Common myeloid progenitor, CD34-positive (primary cell): ENCODE measurements at regions not wholly inside any gene's neighbourhood (a gene's known extent, or its start where the extent isn't known, plus 50 kb on each side); places are given as distances from the start of the nearest gene placed in this dataset.

Source experiments
- CTCF ChIA-PET: fragments of 350-600 bp; sonication (Branson Sonifier 250); formaldehyde crosslinking; loops from one replicate; lab custom pipeline; 2021; ENCODE audit warnings: antibody characterized with exemption; lab: Charles Lee
- POLR2A ChIA-PET: fragments of 350-600 bp; sonication (Branson Sonifier 250); formaldehyde crosslinking; loops from one replicate; lab custom pipeline; 2021; ENCODE audit warnings: antibody characterized with exemption; lab: Charles Lee
- DNase-seq, 3 donors: peaks; one replicate each; pipeline versions ENCODE4 v3.0.0 to v3.0.0-alpha.2; 2013
- H3K27ac ChIP-seq, 2 experiments: 1 replicate in 1 of 2; 2 replicates in 1 of 2; pipeline ENCODE4 v1.7.0; 2013; ENCODE audit warnings: inconsistent platforms in 2 of 2, low read length in 2 of 2, mild to moderate bottlenecking in 2 of 2, low read depth in 1 of 2, moderate library complexity in 1 of 2; ENCODE audit not compliant: severe bottlenecking in 2 of 2, insufficient read depth in 1 of 2, poor library complexity in 1 of 2
- H3K27me3 ChIP-seq, 5 experiments: replicated peaks in 2 of 5; 1 replicate in 3 of 5; 2 replicates in 2 of 5; pipeline versions ENCODE4 v1.6.1 to v1.7.0; 2013; ENCODE audit warnings: low read length in 4 of 5, mild to moderate bottlenecking in 2 of 5, moderate library complexity in 2 of 5, inconsistent platforms in 1 of 5; ENCODE audit not compliant: insufficient read depth in 5 of 5, control insufficient read depth in 4 of 5
- H3K36me3 ChIP-seq, 4 experiments: 1 replicate in 2 of 4; 2 replicates in 2 of 4; pipeline versions ENCODE4 v1.6.1 to v1.7.0; 2013; ENCODE audit warnings: low read length in 3 of 4, control low read depth in 1 of 4, mild to moderate bottlenecking in 1 of 4; ENCODE audit not compliant: control insufficient read depth in 4 of 4, insufficient read depth in 4 of 4
- H3K4me1 ChIP-seq, 4 experiments: 1 replicate in 3 of 4; 2 replicates in 1 of 4; pipeline versions ENCODE4 v1.6.1 to v1.7.1; 2013; ENCODE audit warnings: low read length in 3 of 4, mild to moderate bottlenecking in 3 of 4, control low read depth in 1 of 4, inconsistent platforms in 1 of 4, moderate library complexity in 1 of 4; ENCODE audit not compliant: control insufficient read depth in 4 of 4, insufficient read depth in 4 of 4; ENCODE audit errors: control extremely low read depth in 1 of 4
- H3K4me3 ChIP-seq, 7 experiments: 1 replicate in 4 of 7; 2 replicates in 3 of 7; pipeline versions ENCODE4 v1.5.1 to v1.7.0; 2013; ENCODE audit warnings: mild to moderate bottlenecking in 7 of 7, low read length in 6 of 7, moderate library complexity in 6 of 7, inconsistent platforms in 2 of 7, low read depth in 2 of 7, control low read depth in 1 of 7; ENCODE audit not compliant: insufficient read depth in 4 of 7, control insufficient read depth in 1 of 7; ENCODE audit errors: extremely low read depth in 1 of 7
- H3K9me3 ChIP-seq, 5 experiments: 1 replicate in 4 of 5; 2 replicates in 1 of 5; pipeline versions ENCODE4 v1.6.1 to v1.7.1; 2013; ENCODE audit warnings: low read length in 4 of 5, mild to moderate bottlenecking in 2 of 5, inconsistent platforms in 1 of 5, low read depth in 1 of 5, moderate library complexity in 1 of 5; ENCODE audit not compliant: control insufficient read depth in 4 of 5, insufficient read depth in 2 of 5; ENCODE audit errors: control extremely low read depth in 1 of 5
- WGBS: methylation state at CpG from one replicate; pipeline ENCODE4 v1.1.5; 2013; ENCODE audit not compliant: insufficient coverage; 5-methylcytosine and 5-hydroxymethylcytosine counted together

DNA sequence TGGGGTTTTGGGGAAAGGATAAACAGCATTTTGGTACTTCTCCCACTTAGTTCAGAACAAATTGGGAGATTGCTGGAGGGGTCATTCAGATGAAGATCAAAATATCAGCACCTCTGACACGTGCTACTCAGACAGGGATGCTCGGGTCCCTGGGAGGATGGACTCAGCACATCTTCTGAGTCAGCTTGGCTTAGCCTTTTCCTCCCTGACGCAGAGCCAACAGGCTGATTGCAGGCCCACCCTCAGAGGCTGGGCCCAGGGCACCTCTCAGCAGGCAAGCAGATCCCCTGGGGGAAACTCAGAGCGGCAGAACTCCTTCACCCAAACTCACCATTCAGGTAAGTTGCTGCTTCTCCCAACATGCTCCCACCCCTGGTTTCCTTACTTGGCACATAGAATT, 304.9 kb downstream of the TLE3 start:
- no peak overlapping the region for H3K27ac ChIP-seq
- H3K27me3 ChIP-seq, result no peaks in the 10 kb centered on the region
- no peak overlapping the region for H3K4me3 ChIP-seq
- no peaks in the 10 kb centered on the region for H3K4me1 ChIP-seq
- ChIA-PET CTCF (no interaction called here), POLR2A (no interaction called here)
- peaks cover 0 to 7% (median 3%) of the 10 kb centered on the region in 5 experiments for H3K9me3 ChIP-seq
- no peak for DNase-seq
- no peaks in the 10 kb centered on the region for H3K36me3 ChIP-seq
- 100% methylated on average over 4 of the region's 4 CpGs for WGBS

DNA sequence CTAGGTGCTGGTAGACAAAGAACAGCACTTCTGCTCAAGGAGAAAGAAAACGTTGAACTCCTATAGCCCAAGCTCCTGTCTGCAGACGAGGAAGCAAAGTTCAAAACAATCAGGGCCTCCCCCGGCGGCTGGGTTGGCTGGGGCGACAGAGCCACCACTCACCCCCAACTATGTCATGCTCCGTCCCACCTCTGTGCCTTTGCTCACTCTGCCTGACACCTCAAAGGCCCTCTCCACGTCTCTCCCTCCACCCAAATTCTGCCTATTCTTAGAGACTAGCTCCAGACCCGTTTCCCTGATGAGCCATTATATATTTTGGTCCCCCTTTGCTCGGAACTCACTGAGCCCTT, 304.3 kb downstream of the TLE3 start:
- ChIA-PET POLR2A (no interaction called here), CTCF (no interaction called here)
- no peaks in the 10 kb centered on the region for H3K27me3 ChIP-seq
- no peak for DNase-seq
- WGBS, result 91% methylated on average over 8 of the region's 9 CpGs
- no peak overlapping the region for H3K4me3 ChIP-seq
- H3K27ac ChIP-seq, result no peak overlapping the region
- no peaks in the 10 kb centered on the region for H3K4me1 ChIP-seq
- H3K36me3 ChIP-seq, result no peaks in the 10 kb centered on the region
- peaks cover 0 to 7% (median 3%) of the 10 kb centered on the region in 5 experiments for H3K9me3 ChIP-seq

DNA sequence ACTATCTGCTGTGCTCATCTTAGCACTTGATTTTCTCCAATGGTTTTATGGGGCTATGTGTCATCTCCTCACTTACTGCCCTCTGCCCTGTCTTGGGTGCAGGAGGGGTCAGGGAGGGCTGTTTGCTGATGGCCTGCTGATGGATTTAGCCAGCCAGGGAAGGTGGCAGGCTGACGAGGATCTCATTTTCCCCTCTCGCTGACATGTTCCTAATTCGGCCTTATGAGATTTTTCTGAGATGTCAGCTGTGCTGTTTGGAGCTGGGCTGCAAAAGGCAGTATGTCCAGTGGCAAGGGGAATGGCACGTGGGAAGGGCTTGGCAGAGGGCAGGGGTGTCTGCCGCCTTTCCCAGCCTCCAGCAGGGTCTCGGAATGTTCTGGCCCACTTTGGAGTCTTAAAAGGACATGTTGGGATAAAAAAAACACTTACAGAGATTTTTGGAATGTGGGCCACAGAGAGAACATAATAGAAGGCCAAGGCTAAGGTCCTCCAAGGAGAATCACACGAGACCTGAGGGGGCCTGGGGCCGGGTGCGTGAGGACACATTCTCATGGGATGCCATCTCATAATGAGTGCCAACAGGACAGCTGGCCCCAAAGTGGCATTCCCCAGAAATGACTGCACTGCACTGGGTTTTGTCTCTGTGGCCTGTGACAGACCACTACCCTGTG, 303.8 kb downstream of the TLE3 start:
- DNase-seq, result no peak

DNA sequence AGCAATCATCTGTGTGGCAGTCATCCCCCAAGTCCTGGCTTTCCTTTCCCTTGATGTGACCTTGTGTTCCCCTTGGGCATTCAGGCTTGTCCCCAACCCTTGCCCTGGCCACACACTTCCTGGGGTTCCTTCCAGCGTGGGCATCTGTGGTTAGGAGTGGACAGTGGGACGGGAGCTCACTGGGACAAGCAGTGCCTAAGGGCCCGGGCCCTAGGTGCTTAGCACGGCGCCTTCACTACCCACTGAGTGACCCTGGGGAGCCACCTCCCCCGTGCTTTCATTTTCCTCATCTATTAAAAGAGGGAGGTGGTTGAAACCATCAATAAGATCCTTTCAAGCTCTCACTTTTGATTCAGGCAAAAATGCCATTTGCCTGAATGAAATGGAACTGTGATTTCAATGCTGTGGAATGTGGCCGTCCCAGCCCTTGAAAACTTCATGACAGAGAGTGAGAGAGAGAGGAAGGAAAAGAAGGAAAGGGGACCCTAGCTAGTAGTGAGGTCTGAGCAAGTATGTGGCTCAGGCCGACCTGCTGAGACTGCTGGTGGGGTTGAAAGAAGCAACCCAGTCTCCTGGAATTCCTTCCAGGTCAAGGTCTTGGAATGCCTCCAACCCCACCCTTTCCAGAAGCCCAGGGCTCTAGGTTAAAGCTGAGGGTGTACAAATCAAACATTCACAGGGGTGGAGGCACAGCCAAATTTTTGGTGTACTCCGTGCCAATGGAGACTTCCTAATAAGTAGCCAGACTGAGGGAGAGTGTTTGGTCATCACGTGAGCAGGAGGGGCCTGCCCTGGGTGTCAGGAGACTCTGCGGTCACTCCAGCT, 302.9 kb downstream of the TLE3 start:
- Histone ChIP-seq H3K9me3 (peaks cover 0 to 7% (median 3%) of the 10 kb centered on the region in 5 experiments), H3K4me3 (no peak overlapping the region), H3K4me1 (no peaks in the 10 kb centered on the region), H3K36me3 (no peaks in the 10 kb centered on the region), H3K27me3 (no peaks in the 10 kb centered on the region), H3K27ac (no peak overlapping the region)
- DNase-seq, result no peak
- CTCF ChIA-PET, result no interaction called here
- POLR2A ChIA-PET, result no interaction called here
- 100% methylated on average over 6 of the region's 11 CpGs for WGBS

More for the DNA sequence above, 303.8 kb downstream of the TLE3 start:
- Histone ChIP-seq H3K4me1 (no peaks in the 10 kb centered on the region), H3K27ac (no peak overlapping the region), H3K36me3 (no peaks in the 10 kb centered on the region), H3K9me3 (peaks cover 0 to 7% (median 3%) of the 10 kb centered on the region in 5 experiments), H3K4me3 (no peak overlapping the region), H3K27me3 (no peaks in the 10 kb centered on the region)
- CTCF ChIA-PET, result interaction anchor here (0.6 kb wide), 1 partner anchor 9 kb away, joined by 3 read pairs; no protein-coding TSS in a partner anchor
- POLR2A ChIA-PET, result no interaction called here
- WGBS, result 80% methylated on average over 6 of the region's 9 CpGs

DNA sequence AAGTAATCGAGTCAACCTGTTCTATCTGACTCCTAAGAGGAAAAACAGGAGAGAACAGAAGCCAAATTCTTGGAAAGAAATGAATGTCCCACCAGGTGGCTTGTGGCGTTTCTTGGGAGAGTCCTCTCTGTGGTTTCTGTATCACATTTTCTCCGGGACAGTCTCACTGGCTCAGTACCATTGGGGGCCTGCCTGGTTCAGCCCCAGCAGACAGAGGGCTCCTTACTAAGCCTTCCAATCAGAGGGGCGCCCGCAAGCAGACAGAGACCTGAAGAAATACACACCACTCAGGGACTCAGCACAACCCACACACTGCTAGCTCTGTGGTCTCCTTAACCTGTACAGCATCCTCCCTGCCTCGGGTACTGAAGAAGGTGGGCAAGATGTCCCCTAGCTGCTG, 302.1 kb downstream of the TLE3 start:
- Histone ChIP-seq H3K9me3 (peaks cover 0 to 7% (median 3%) of the 10 kb centered on the region in 5 experiments), H3K4me3 (no peak overlapping the region), H3K4me1 (no peaks in the 10 kb centered on the region), H3K36me3 (no peaks in the 10 kb centered on the region), H3K27ac (no peak overlapping the region), H3K27me3 (no peaks in the 10 kb centered on the region)
- DNase-seq, result no peak
- 85% methylated on average over 4 of the region's 6 CpGs for WGBS
- CTCF ChIA-PET, result no interaction called here
- POLR2A ChIA-PET, result no interaction called here

DNA sequence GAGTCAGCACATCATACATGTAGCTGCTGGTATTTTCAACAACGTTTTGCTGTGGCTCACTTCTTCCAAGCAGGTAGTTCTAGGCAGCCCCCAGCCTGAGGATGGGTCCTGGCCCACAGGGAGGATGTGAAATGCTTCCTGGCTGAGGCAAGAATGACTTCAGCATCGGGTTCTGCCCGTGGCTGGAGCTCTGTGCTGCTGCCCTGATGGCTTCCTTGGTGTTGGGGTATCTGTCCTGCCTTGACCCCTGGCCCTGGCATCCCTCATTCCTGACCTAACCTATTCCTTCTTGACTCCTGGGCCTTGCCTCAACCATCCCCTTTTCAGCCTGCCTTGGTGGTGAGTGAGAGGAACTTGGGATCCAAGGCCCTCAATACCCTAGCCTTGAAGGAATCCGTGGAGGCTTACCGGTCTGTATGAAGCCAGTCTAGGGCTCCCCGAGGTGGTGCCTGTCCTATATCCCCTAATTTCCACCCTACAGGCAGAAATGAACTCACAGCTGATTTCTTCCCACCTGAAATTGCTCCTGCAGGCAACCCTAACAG, 300.6 kb downstream of the TLE3 start:
- CTCF ChIA-PET, result interaction anchor here (1.0 kb wide), 1 partner anchor 17 kb away, joined by 3 read pairs; no protein-coding TSS in a partner anchor
- POLR2A ChIA-PET, result interaction anchor here (0.9 kb wide), 1 partner anchor 36 kb away, joined by 4 read pairs; no protein-coding TSS in a partner anchor
- no peak for DNase-seq
- WGBS, result 56% methylated on average over 6 of the region's 6 CpGs
- no peaks in the 10 kb centered on the region for H3K4me1 ChIP-seq
- H3K4me3 ChIP-seq, result no peak overlapping the region
- no peak overlapping the region for H3K27ac ChIP-seq
- no peaks in the 10 kb centered on the region for H3K27me3 ChIP-seq
- H3K36me3 ChIP-seq, result no peaks in the 10 kb centered on the region
- no peaks in the 10 kb centered on the region for H3K9me3 ChIP-seq

DNA sequence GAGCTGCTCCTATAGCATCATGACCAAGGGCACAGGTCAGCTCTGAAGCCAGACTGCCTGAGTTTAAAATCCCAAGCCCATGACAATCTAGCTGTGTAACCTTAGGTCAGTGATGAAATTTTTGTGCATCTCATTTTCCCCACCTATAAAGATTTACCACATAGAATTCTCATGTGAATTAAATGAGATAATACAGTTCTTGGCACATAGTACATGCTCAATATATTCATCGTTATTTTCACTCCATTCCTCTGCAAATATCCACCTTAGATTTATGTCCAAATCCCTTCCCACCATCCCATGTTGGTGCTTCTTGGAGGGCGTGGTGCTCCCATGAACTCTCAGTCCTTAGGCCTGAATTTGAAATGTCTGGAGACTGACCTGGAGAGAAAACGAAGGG, 300.1 kb downstream of the TLE3 start:
- POLR2A ChIA-PET, result no interaction called here

More for the DNA sequence above, 300.1 kb downstream of the TLE3 start:
- no peaks in the 10 kb centered on the region for H3K36me3 ChIP-seq
- H3K27me3 ChIP-seq, result peaks cover 0 to 2% (median 0%) of the 10 kb centered on the region in 5 experiments
- H3K4me1 ChIP-seq, result no peaks in the 10 kb centered on the region
- no peaks in the 10 kb centered on the region for H3K9me3 ChIP-seq
- DNase-seq, result no peak
- CTCF ChIA-PET, result interaction anchor here (1.0 kb wide), 1 partner anchor 17 kb away, joined by 3 read pairs; no protein-coding TSS in a partner anchor
- H3K4me3 ChIP-seq, result no peak overlapping the region
- WGBS, result 93% methylated on average over 2 of the region's 3 CpGs
- no peak overlapping the region for H3K27ac ChIP-seq
